GM12878 (cell line): ENCODE measurements at regions not wholly inside any gene's neighbourhood (a gene's known extent, or its start where the extent isn't known, plus 50 kb on each side); places are given as distances from the start of the nearest gene placed in this dataset.
"Not testable (repeated sequence)": the region's sequence is repeated elsewhere in the genome, so short reads cannot be mapped to it uniquely, and the experiment has no call there.

ENCODE experiments used
- ATAC-seq: fragments of 200-7000 bp; cut with Tn5 transposase; 3 replicates; pipeline ENCODE4 v1.9.1; 2020; ENCODE audit warnings: mild to moderate bottlenecking, moderate library complexity
- BruUV-seq: library from RNA; stranded (reverse); fragments of 400-500 nt; replicated peaks from 2 replicates; lab custom pipeline; 2021; lab: Mats Ljungman, UMichigan
- CTCF ChIA-PET: fragments of 300-600 bp; sonication (Branson Sonifier 250); formaldehyde crosslinking; extraction: SDS; loops from one replicate; lab custom pipeline; 2021; ENCODE audit warnings: inconsistent platforms; lab: Yijun Ruan, JAX
- POLR2A ChIA-PET: fragments of 350-600 bp; formaldehyde crosslinking; extraction: SDS; loops from one replicate; lab custom pipeline; 2021; ENCODE audit warnings: inconsistent platforms; lab: Charles Lee
- RAD21 ChIA-PET: fragments of 300-600 bp; sonication (Branson Sonifier 250); formaldehyde crosslinking; loops from one replicate; lab custom pipeline; 2023; ENCODE audit warnings: antibody characterized with exemption; ENCODE audit not compliant: unreplicated experiment; lab: Charles Lee
- SMC1A ChIA-PET: fragments of 300-600 bp; sonication (Branson Sonifier 250); formaldehyde crosslinking; loops from one replicate; lab custom pipeline; 2023; ENCODE audit not compliant: unreplicated experiment, uncharacterized antibody; lab: Charles Lee
- DNase-seq: peaks from one replicate; pipeline ENCODE4 v3.0.0-alpha.2; 2011; ENCODE audit warnings: low read depth, low spot score
- FAIRE-seq: peaks from 3 replicates; lab custom pipeline; 2011; peaks lifted over from hg19 to GRCh38; lab: Jason Lieb, UNC
- H2AFZ ChIP-seq: 2 replicates; pipeline ENCODE4 v1.6.0; 2011; ENCODE audit warnings: low read depth, low read length, control low read depth; ENCODE audit not compliant: control insufficient read depth
- H3K27ac ChIP-seq: 2 replicates; pipeline ENCODE4 v1.5.1; 2011; ENCODE audit warnings: control low read depth; ENCODE audit not compliant: control insufficient read depth, insufficient read depth
- H3K27me3 ChIP-seq, 2 experiments: replicated peaks in 1 of 2; 2 replicates each; pipeline versions ENCODE4 v1.6.0 to v1.6.1; 2011; ENCODE audit warnings: low read length in 1 of 2; ENCODE audit not compliant: control insufficient read depth in 2 of 2, insufficient read depth in 2 of 2
- H3K36me3 ChIP-seq, 2 experiments: 2 replicates each; pipeline ENCODE4 v1.5.1; 2011; ENCODE audit warnings: low read length in 1 of 2; ENCODE audit not compliant: control insufficient read depth in 2 of 2, insufficient read depth in 2 of 2
- H3K4me1 ChIP-seq: 2 replicates; pipeline ENCODE4 v1.6.1; 2011; ENCODE audit warnings: mild to moderate bottlenecking, low read length, moderate library complexity, mixed read lengths; ENCODE audit not compliant: control insufficient read depth, insufficient read depth
- H3K4me2 ChIP-seq: 2 replicates; pipeline ENCODE4 v1.6.0; 2011; ENCODE audit warnings: control low read depth; ENCODE audit not compliant: control insufficient read depth, insufficient read depth
- H3K4me3 ChIP-seq: fragments of 200-600 bp; sonication (generic); 2 replicates; pipeline ENCODE4 v1.5.1; 2016
- H3K79me2 ChIP-seq: 2 replicates; pipeline ENCODE4 v1.6.0; 2011; ENCODE audit warnings: low read length; ENCODE audit not compliant: control insufficient read depth, insufficient read depth
- H3K9ac ChIP-seq: 2 replicates; pipeline ENCODE4 v1.8.0; 2011; ENCODE audit warnings: low read length, control low read depth, mixed read lengths; ENCODE audit not compliant: control insufficient read depth, insufficient read depth
- H3K9me3 ChIP-seq: replicated peaks from 3 replicates; pipeline ENCODE4 v1.5.1; 2011; ENCODE audit warnings: mild to moderate bottlenecking, low read length; ENCODE audit not compliant: control insufficient read depth, insufficient read depth
- H4K20me1 ChIP-seq: 2 replicates; pipeline ENCODE4 v1.6.0; 2011; ENCODE audit not compliant: control insufficient read depth, insufficient read depth
- FOXK2 ChIP-seq: fragments of 450-650 bp; IDR thresholded peaks from 2 replicates; pipeline ENCODE4 v1.6.1; 2017; ENCODE audit warnings: mild to moderate bottlenecking, moderate library complexity
- SUPT20H ChIP-seq: IDR thresholded peaks from 2 replicates; pipeline ENCODE4 v1.6.1; 2011; ENCODE audit warnings: low read depth, mild to moderate bottlenecking, low read length, moderate library complexity, borderline replicate concordance; ENCODE audit not compliant: control insufficient read depth
- WRNIP1 ChIP-seq: IDR thresholded peaks from 2 replicates; pipeline ENCODE4 v1.6.1; 2011; ENCODE audit warnings: low read depth, low read length, improper control_type of control experiment, borderline replicate concordance
- WGBS: methylation state at CpG from one replicate; pipeline ENCODE4 v1.1.6; 2016; ENCODE audit warnings: low lambda C conversion rate; ENCODE audit not compliant: insufficient replicate concordance, insufficient coverage; ENCODE audit errors: missing lambda C conversion rate; 5-methylcytosine and 5-hydroxymethylcytosine counted together
- in situ Hi-C: fragments of 300-500 bp; cut with MboI; formaldehyde crosslinking; loops from 9 replicates; pipeline ENCODE4 v1.14.3; 2018; ENCODE audit warnings: mixed read lengths
- intact Hi-C: fragments of 100-400 bp; cut with micrococcal nuclease; formaldehyde crosslinking; loops from one replicate; pipeline ENCODE4 v1.14.2; 2022; ENCODE audit not compliant: unreplicated experiment
- TF ChIP-seq, protein P1 (sequence below): fragments of 450-650 bp; IDR thresholded peaks from 2 replicates; pipeline ENCODE4 v1.6.1; 2017; ENCODE audit warnings: mild to moderate bottlenecking, moderate library complexity

DNA sequence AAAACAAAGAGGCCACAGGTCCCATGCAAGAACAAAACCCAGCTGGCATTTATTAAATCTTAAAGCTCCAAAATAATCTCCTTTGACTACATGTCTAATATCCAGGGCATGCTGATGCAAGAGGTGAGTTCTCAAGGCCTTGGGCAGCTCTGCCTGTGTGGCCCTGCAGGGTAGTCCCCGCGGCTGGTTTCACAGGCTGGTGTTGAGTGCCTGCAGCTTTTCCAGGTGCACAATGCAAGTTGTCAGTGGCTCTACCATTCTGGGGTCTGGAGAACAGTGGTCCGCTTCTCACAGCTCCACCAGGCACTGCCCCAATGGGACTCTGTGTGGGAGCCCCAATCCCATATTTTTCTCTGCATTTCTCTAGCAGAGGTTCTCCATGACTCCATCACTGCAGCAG is 54.4 kb upstream of the HCN1 start (continued):
- TF ChIP-seq, protein P1, sequence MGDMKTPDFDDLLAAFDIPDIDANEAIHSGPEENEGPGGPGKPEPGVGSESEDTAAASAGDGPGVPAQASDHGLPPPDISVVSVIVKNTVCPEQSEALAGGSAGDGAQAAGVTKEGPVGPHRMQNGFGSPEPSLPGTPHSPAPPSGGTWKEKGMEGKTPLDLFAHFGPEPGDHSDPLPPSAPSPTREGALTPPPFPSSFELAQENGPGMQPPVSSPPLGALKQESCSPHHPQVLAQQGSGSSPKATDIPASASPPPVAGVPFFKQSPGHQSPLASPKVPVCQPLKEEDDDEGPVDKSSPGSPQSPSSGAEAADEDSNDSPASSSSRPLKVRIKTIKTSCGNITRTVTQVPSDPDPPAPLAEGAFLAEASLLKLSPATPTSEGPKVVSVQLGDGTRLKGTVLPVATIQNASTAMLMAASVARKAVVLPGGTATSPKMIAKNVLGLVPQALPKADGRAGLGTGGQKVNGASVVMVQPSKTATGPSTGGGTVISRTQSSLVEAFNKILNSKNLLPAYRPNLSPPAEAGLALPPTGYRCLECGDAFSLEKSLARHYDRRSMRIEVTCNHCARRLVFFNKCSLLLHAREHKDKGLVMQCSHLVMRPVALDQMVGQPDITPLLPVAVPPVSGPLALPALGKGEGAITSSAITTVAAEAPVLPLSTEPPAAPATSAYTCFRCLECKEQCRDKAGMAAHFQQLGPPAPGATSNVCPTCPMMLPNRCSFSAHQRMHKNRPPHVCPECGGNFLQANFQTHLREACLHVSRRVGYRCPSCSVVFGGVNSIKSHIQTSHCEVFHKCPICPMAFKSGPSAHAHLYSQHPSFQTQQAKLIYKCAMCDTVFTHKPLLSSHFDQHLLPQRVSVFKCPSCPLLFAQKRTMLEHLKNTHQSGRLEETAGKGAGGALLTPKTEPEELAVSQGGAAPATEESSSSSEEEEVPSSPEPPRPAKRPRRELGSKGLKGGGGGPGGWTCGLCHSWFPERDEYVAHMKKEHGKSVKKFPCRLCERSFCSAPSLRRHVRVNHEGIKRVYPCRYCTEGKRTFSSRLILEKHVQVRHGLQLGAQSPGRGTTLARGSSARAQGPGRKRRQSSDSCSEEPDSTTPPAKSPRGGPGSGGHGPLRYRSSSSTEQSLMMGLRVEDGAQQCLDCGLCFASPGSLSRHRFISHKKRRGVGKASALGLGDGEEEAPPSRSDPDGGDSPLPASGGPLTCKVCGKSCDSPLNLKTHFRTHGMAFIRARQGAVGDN = no peak
- no peak for TF ChIP-seq SUPT20H
- TF ChIP-seq FOXK2 = no peak
- TF ChIP-seq WRNIP1 = no peak

DNA sequence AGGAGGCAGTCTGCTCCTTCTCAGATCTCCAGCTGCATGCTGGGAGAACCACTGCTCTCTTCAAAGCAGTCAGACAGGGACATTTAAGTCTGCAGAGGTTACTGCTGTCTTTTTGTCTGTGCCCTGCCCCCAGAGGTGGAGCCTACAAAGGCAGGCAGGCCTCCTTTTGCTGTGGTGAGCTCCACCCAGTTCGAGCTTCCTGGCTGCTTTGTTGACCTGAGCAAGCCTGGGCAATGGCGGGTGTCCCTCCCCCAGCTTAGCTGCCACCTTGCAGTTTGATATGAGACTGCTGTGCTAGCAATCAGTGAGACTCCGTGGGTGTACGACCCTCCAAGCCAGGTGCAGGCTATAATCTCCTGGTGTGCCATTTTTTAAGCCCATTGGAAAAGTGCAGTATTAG is 52.3 kb upstream of the HCN1 start:
- H3K4me1 ChIP-seq, in situ Hi-C loops, RAD21 ChIA-PET, BruUV-seq, H3K4me3 ChIP-seq, SMC1A ChIA-PET, H3K9me3 ChIP-seq, H3K9ac ChIP-seq, H3K4me2 ChIP-seq, POLR2A ChIA-PET, intact Hi-C loops, H3K36me3 ChIP-seq, FAIRE-seq, H3K27me3 ChIP-seq, H3K79me2 ChIP-seq, H3K27ac ChIP-seq, H2AFZ ChIP-seq, ATAC-seq, CTCF ChIA-PET, DNase-seq, H4K20me1 ChIP-seq: not testable (repeated sequence)
- 0% methylated on average over 4 of the region's 4 CpGs for WGBS
